HFFc6 (cell line): ENCODE measurements at regions not wholly inside any gene's neighbourhood (a gene's known extent, or its start where the extent isn't known, plus 50 kb on each side); places are given as distances from the start of the nearest gene placed in this dataset.
A peak's percentile ranks its signal among the peaks of the same experiment; 100 is the strongest.

Source experiments
- DNase-seq: peaks from one replicate; pipeline ENCODE4 v3.0.0-alpha.2; 2018
- H3K27ac Mint-ChIP-seq: 2 replicates; pipeline ENCODE4 v1.8.0; 2020; ENCODE audit warnings: mild to moderate bottlenecking, mixed read lengths
- H3K27me3 Mint-ChIP-seq: 2 replicates; pipeline ENCODE4 v1.8.0; 2021; ENCODE audit warnings: mild to moderate bottlenecking, moderate library complexity, mixed read lengths; ENCODE audit not compliant: insufficient read depth
- H3K36me3 Mint-ChIP-seq: 2 replicates; pipeline ENCODE4 v1.8.0; 2021; ENCODE audit warnings: low read depth, mixed read lengths
- H3K4me1 Mint-ChIP-seq: 2 replicates; pipeline ENCODE4 v1.8.0; 2020; ENCODE audit warnings: low read depth, mixed read lengths
- H3K4me3 Mint-ChIP-seq: 2 replicates; pipeline ENCODE4 v1.8.0; 2020; ENCODE audit warnings: mild to moderate bottlenecking, moderate library complexity, mixed read lengths
- H3K9me3 Mint-ChIP-seq: 2 replicates; pipeline ENCODE4 v1.8.0; 2020; ENCODE audit warnings: mild to moderate bottlenecking, mixed read lengths
- CTCF ChIP-seq: fragments of 200-600 bp; sonication (generic); IDR thresholded peaks from 2 replicates; pipeline ENCODE4 v1.5.0; 2021; ENCODE audit warnings: antibody characterized with exemption, mild to moderate bottlenecking

- H3K9me3 Mint-ChIP-seq = no peaks in the 10 kb centered on the region; the same call in 1 of the 2 replicates
- no peaks in the 10 kb centered on the region for H3K36me3 Mint-ChIP-seq
- H3K4me1 Mint-ChIP-seq = peaks cover 34% of the 10 kb centered on the region
- TF ChIP-seq CTCF = no peak
- H3K4me3 Mint-ChIP-seq = no peak overlapping the region
- peaks cover 8% of the 10 kb centered on the region for H3K27me3 Mint-ChIP-seq
- no peak overlapping the region for H3K27ac Mint-ChIP-seq
- no peak for DNase-seq
Measured at GRCh38 chr22:27452922-27453321, 348.6 kb downstream of the MN1 start.

- no peak for DNase-seq
- TF ChIP-seq CTCF = no peak
- Mint-ChIP-seq H3K27ac (no peak overlapping the region), H3K36me3 (no peaks in the 10 kb centered on the region), H3K4me3 (no peak overlapping the region), H3K27me3 (peaks cover 8% of the 10 kb centered on the region), H3K4me1 (peaks cover 42% of the 10 kb centered on the region), H3K9me3 (no peaks in the 10 kb centered on the region; the same call in 1 of the 2 replicates)
Measured at GRCh38 chr22:27453725-27454124, 347.8 kb downstream of the MN1 start.

- no peak for TF ChIP-seq CTCF
- Mint-ChIP-seq H3K36me3 (no peaks in the 10 kb centered on the region), H3K27ac (peak overlapping the region; percentile 8; the same call in 1 of the 2 replicates), H3K4me3 (no peak overlapping the region; the same call in 1 of the 2 replicates), H3K9me3 (no peaks in the 10 kb centered on the region; the same call in 1 of the 2 replicates), H3K27me3 (peaks cover 8% of the 10 kb centered on the region), H3K4me1 (peaks cover 54% of the 10 kb centered on the region)
- no peak for DNase-seq
Measured at GRCh38 chr22:27454807-27455450, 346.6 kb downstream of the MN1 start.

GRCh38 chr22:27455526-27455925 lies 346.0 kb downstream of the MN1 start:
- Mint-ChIP-seq H3K4me3 (no peak overlapping the region), H3K9me3 (no peaks in the 10 kb centered on the region; the same call in 1 of the 2 replicates), H3K27me3 (peaks cover 3% of the 10 kb centered on the region), H3K27ac (0 out of 2 replicates have a peak overlapping the region, but pooled peaks have one; percentile 49), H3K36me3 (no peaks in the 10 kb centered on the region), H3K4me1 (peaks cover 60% of the 10 kb centered on the region)
- no peak for DNase-seq
- no peak for TF ChIP-seq CTCF

- Mint-ChIP-seq H3K27me3 (peaks cover 3% of the 10 kb centered on the region), H3K4me1 (peaks cover 74% of the 10 kb centered on the region), H3K9me3 (no peaks in the 10 kb centered on the region), H3K27ac (peak overlapping the region; percentile 94), H3K4me3 (peak overlapping the region; percentile 42), H3K36me3 (no peaks in the 10 kb centered on the region)
- no peak for TF ChIP-seq CTCF
- peak; percentile 92 for DNase-seq
Measured at GRCh38 chr22:27456696-27457503, 344.7 kb downstream of the MN1 start.
